ENCODE measurements at regions not wholly inside any gene's neighbourhood (a gene's known extent, or its start where the extent isn't known, plus 50 kb on each side); places are given as distances from the start of the nearest gene placed in this dataset.
"Not testable (repeated sequence)": the region's sequence is repeated elsewhere in the genome, so short reads cannot be mapped to it uniquely, and the experiment has no call there.

DNA sequence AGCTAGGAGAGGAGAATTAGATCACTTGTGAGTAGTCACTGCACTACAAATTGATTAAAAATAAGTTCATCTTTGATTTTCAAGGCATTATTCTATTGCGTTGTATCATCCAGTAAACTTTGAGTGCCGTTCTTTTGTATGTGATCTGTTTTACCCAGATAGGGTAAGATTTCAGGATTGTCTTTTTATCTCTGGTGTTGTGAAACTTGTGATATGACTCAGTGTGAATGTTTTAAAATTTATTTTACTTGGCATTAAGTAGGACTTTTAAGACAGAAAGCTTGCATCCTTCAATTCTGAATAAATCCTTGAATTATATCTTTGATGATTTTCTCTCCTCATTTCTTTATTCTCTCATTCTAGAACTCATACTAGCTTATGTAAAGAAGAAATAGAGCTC lies 93.3 kb upstream of the ADAMTS5 start:
- DNase-seq = no peak

DNA sequence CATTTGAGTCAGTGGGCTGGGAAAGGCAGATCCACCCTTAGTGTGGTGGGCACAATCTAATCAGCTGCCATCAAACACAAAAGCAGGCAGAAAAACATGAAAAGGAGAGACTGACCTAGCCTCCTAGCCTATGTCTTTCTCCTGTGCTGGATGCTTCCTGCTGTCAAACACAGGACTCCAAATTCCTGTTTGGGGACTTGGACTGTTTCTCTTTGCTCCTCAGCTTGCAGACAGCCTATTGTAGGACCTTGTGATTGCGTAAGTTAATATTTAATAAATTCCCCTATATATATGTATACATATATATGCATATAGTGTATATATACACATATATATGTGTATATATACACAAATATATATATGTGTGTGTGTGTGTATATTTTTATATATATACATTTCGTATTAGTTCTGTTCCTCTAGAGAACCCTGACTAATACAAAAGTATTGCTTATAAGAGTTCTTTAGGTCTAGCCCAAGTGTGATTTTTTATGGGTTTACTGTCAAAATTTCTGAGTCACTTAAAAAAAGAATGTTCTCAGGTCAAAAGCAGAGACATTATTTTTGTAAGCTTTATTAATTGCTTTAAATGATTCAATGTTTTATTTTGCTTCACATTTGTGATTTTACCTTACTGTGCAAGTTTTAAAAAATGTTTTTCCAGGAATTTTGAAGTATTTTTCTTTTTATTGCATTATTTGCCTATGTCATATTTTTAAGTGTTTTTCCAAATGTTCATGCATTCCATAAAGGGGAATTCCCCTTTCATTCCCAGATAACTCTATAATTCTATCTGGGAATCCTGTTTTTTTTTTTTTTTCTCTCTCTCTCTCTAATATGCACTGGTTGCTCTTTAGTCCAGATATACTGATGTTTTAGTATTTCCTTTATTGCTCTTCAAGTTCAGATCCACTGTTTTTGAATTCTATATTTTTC lies 92.1 kb upstream of the ADAMTS5 start:
- no peak for DNase-seq

DNA sequence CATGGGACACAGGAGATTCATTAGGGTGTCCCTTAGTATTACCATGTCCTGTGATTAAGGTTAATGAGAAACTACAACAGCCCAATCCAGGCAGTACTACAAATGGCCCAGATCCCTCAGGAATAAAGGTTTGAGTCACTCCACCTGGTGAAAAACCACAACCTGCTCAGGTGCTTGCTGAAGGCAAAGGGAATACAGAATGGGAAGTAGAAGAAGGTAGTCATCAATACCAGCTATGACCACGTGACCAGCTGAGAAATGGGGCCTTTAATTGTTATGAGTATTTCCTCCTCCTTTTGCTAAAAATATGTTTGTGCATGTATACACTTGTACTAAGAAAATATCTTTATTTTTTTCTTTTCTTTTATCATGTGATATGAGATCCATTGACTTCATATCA lies 91.1 kb upstream of the ADAMTS5 start:
- DNase-seq = no peak

DNA sequence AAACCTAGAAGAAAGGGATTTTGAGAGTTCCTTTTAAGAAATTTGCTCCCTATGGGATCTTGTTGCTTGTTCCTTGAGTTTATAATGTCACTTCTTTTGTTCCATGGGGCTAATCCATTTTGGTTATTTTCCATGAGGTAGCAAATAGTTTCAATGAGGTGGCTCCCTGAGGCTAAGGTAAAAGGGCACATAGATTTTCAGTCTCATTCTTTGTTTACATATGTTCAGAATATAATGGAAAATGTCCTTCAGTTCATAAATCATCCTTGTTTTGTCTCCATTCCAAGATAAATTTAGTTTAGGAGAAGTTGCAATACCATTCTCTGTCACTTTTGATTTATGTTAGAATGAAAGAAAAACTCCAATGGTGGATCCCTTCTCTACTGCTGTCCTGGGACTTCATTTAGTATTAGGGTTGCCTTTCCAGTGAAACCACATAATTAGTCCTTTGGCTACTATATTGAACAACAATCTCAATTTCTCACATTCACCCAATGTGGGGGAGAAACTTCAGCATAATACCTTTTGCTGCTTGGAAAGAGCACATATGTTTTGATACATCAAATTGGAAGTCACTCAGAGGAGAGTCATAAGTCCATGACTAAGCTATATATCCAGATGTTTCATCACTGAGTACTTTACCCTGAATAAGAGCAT lies 80.9 kb upstream of the ADAMTS5 start:
- DNase-seq = no peak

DNA sequence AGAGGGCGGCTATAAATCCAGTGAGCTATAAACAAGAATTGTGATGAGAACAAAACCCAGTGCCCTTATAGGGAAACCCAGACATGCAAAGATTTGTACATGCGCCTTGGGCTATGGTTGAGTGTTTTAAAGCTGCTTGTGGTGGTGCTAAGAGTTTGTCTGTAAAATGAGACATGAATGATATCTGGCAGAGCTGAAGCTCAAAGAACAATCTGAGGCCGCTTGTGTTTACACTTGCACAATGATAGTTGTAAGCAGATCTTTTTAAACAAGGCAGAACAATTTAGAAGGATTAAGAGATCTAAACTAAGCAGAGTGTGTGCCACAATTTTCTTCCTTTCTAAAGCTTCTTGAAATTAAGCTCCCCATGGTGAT lies 80.4 kb upstream of the ADAMTS5 start:
- DNase-seq = no peak

DNA sequence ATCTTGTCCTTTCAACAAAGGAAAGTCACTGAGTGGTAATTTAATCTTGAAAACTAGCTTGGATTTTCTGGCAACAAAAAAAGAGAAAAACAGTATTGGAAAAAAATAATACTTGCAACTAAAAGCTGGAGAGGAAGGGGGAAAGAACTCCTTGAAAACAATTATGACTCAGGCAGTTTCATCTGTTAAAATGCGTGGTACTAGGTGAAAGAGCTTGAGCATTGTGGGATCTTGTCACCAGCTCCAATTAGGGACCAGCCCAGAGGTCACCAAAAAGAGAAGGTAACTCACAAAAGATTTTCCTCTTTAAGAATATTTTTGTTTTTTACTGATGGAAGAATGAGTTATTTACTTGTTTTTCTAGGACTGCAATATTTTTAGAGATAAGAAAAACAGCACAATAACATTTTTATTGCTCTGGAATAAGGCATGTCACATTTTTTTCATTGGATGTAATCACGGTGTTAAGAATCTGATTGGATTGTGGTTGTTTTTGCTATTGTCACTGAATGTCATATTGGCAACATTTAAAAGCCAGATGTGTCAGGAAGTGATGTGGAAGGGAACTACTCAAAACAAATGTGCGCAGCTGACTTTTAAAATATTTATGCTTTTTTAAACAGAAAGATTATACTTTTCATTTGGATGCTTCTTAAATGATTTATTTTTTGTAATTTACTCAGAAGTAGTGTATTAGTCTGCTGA lies 78.5 kb upstream of the ADAMTS5 start:
- no peak for DNase-seq

DNA sequence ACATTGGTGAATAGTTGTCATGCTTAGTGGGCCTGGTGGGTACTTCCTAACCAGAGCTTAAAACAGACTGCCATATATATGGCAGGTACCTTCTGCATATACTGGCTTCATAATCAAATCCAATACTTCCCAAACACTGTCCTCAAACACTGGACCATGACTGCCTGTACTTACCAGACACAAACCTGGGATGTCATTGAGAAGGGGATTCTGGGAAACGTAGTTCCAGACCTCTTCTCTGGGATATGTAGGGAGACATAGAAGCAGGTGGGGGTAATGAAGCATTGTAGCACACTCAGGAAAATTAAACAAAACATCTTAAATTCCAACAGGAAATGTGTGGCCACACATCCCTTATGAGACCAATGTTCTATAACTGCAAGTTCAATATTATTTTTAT lies 76.5 kb upstream of the ADAMTS5 start:
- no peak for DNase-seq

DNA sequence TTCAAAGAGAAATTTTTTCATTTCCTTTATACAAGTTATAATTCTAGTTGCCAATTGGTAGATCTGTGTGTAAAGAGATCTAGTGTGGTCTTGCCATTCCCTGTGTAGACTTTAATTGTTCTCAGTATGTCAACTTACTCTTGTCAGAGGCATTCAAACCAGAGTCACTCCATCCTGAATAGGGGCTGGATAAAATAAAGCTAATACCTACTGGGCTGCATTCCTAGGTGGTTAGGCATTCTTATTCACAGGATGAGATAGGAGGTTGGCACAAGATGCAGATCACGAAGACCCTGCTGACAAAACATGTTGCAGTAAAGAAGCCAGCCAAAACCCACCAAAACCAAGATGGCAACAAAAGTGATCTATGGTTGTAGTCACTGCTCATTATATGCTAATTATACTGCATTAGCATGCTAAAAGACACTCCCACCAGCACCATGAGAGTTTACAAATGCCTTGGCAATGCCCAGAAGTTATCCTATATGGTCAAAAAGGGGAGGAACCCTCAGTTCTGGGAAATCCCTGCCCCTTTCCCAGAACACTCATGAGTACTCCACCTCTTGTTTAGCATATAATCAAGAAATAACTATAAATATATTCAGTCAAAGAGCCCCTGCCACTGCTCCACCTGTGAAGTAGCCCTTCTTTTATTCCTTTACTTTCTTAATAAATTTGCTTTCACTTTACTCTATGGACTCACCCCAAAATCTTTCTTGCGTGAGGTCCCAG lies 74.0 kb upstream of the ADAMTS5 start:
- no peak for DNase-seq

DNA sequence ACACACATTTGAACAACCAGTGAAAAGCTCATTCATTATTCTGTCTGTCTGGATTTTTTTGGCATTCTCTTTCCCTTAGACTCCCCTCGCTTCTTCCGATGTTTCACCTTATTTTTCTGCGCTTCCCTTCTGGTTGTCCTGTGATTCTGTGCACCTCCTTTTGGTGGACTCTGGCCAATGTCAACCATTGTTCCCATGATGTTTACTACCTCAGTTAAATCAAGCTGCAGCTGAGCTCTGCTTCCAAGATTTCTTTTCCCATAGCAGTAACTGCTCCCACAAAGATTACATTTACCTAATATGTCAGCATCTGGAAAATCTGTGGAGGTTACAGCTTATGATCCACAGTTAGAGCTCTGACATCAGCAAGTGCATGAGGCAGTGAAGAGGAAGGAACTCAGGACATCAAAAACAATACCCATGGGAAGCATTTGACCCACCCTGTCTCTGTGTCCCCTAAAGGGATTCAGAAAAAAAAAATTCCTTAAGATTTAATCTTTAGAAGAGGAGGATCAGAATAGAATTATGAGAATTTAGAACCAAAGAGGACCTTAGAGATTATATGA lies 69.9 kb upstream of the ADAMTS5 start:
- DNase-seq = no peak

DNA sequence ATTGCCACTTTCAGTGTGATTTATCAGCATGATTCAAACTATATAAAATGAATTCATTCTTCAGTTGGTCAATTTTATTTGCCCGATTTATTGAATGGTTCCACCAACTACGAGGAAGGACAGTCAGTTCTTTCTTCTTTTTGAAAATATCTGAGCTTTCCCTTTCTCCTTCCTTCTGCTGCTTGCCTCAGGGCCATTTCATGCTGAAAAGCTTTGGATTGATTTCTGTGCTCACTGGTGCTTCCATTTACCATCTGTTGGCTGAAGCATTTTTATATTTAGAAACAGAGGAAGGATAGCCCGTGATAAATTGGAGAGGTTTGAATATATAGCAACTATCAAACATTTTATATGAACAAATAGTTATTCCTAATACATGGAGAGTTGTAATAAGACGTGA lies 68.9 kb upstream of the ADAMTS5 start:
- DNase-seq = no peak

DNA sequence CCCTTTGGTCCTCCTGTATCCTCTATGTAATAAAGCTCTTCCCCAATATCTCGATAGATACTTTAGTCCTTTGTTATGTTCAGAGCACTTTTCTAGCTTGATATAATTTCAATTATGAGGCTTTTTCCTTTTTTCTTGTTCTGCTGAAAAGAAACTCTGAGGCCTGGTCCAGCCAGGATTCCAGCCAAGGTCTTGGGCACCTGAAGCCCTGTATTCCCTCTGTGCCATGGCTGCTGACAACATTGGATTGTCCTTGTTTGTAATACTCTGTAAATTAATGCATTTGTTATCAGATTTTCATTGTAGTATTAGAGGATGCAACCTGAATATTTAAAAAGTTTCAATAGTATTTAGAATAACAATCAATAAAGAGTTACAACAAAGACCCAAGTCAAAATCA lies 67.9 kb upstream of the ADAMTS5 start:
- DNase-seq = no peak

DNA sequence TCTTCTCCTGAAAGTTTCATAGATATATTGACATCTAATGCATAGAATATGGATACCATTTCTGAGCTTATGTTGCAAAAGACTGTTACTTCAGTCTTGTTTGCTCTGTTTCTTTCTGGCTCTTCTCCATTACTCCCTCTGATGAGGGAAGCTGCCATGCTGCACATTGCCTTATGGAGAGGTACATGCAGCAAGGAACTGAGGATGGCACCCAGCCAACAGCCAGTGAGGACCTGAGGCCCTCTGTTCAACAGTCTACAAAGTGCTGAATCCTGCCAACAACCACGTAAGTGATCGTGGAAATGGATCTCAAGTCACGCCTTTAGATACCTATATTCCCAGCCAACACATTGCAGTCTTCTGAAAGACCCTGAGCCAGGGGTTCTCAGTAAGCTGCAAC lies 66.6 kb upstream of the ADAMTS5 start:
- DNase-seq = peak; percentile 7

DNA sequence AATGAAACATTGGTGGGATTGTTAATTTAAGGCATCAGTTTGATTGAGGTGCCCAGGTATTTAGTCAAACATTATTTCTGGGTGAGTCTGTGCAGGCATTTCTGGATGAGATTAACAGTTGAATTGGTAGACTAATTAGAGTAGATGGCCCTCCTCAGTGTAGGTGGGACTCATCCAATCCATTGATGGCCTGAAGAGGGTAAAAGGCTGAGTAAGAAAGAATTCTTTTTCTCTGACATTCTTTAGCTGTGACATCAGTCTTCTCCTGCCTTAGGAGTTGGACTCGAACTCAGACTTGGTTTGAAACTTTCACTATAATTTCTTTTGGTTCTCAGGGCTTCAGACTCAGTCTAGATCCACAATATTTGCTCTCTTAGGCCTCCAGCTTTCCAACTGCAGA lies 59.6 kb upstream of the ADAMTS5 start:
- no peak for DNase-seq

DNA sequence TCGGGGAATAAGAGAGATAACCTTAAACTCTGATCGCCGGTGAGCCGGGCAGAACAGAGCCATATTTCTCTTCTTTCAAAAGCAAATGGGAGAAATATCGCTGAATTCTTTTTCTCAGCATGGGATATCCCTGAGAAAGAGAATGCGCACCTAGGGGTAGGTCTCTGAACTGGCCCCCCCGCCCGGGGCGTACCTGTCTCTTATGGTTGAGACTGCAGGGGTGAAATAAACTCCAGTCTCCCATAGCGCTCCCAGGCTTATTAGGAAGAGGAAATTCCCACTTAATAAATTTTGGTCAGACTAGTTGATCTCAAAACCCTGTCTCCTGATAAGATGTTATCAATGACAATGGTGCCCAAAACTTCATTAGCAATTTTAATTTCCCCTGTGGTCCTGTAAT lies 58.8 kb upstream of the ADAMTS5 start:
- not testable (repeated sequence) for DNase-seq

DNA sequence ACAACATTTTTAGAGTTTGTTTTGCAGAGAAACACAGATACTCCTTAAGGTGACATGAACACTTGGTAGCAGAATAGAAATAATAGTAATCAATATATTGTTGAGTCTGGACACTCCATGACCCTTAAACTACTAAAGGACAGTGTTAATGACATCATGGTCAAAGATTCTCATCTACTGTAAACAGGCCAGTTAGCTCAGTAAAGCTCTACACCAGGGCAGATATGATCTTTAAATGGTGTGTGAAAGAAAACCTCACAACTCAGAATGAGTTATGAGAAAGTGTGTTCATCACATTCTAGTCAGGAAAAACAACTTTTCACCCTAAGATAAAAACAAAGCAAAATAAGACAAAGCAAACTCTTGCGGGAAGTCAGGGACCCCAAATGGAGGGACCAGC lies 58.1 kb upstream of the ADAMTS5 start:
- no peak for DNase-seq

DNA sequence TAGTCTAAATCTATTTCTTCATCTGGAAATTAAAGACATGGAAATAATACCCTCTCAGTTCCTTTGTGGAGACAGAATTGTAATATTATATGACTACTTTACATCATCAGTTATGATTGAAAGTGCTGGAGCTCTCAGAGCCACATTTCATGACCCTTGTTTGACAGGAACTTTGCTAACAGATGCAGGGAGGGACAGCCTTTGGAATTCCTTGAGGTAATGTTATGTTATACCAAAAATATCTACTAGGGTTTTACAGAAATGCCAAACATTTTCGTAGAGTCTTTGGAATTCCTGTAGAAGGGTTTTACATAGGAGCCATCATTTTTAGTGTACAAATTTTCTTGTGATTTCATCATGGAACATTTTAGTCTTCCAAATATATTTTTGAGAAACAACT lies 57.4 kb upstream of the ADAMTS5 start:
- no peak for DNase-seq

DNA sequence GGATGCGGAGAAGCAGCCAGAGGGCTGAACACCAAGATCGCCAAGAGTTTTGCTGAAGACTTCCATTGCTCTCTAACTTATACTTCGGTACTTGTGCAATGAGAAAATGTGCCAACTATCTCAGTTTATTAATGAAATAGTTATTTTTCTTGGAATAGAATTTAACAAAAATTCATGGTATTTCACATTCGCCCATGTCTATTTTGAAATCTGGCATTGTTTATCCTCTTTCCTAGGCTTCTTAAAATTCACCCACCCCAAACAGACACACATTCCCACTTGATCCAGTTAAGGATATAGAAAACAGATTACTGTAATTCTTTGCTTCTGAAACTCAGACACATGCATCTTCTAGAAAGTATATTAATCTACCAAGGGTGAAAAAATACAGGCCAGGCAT lies 56.3 kb upstream of the ADAMTS5 start:
- DNase-seq = no peak

DNA sequence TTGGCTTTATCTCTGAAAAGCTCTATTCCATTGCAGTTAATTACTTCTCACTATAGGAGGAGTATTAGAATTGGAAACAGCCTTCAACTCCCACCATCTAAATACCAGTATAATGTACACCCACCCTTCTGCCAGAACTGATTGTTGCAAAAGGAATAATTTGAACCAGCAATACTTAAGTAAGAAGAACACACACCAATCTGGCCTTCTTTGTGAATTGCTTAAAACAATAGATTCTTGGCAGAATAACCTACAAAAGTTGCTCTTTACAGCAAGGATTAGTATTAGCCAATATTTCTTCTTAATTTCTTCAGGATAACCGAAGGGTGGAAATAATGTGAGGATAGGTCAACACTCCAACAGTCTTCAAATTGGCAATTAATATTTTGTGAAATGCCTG lies 54.9 kb upstream of the ADAMTS5 start:
- no peak for DNase-seq

DNA sequence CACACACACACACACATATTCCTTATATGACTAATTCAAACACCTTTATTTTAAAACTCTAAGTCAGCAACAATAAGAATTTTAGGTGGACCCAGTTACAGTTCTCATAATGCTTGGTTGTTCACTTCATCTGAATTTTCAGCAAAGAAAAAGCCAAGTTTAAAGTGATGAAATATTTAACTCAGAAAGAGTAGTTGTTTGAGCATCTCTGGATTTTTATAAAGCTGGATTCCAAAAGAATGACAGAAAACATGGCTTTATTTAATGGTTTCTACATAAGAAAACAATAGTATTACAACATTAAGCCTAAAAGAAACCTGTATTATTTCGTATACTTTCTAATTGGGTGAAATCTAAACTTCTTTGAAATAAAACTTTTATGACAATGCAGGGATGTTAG lies 54.2 kb upstream of the ADAMTS5 start:
- DNase-seq = no peak

DNA sequence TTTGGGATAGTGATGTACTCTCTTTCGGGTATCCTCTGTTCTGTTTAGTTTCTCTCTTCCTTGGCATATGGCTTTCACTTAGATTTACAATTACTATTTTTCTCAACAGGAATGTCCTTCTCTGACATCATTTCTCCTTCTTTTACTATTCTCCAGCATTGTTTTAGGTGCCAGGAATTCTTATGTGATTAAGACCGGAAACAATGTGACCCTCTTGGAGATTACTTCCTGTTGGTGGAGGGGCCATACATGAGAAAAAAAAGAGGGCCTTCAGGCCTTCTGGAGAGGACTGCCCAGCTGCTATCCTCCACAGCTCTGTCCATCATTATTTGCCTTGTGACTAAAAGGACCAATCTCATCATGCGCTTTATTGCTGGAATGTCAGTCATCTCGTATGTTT lies 50.4 kb upstream of the ADAMTS5 start:
- DNase-seq = no peak

Data from RPMI8226 (cell line).